Forelimb muscle (tissue), 1 donor: ENCODE measurements at regions not wholly inside any gene's neighbourhood (a gene's known extent, or its start where the extent isn't known, plus 50 kb on each side); places are given as distances from the start of the nearest gene placed in this dataset.
"Not testable (repeated sequence)": the region's sequence is repeated elsewhere in the genome, so short reads cannot be mapped to it uniquely, and the experiment has no call there.

ENCODE experiments used
- DNase-seq: peaks from one replicate; pipeline ENCODE4 v3.0.0-alpha.2; 2013; ENCODE audit warnings: low read depth

GRCh38 chr5:44756097-44756496 is 52.6 kb upstream of the MRPS30 start:
- not testable (repeated sequence) for DNase-seq

GRCh38 chr5:44747396-44747795 is 61.4 kb upstream of the MRPS30 start:
- no peak for DNase-seq

- DNase-seq, result no peak
These were observed 68.1 kb upstream of the MRPS30 start for GRCh38 chr5:44740660-44741059.

GRCh38 chr5:44729536-44729935 is 79.2 kb upstream of the MRPS30 start:
- DNase-seq, result no peak

- DNase-seq, result no peak
These were observed 81.6 kb upstream of the MRPS30 start for GRCh38 chr5:44727100-44727499.

GRCh38 chr5:44719856-44720255 is 88.9 kb upstream of the MRPS30 start:
- DNase-seq, result no peak

- DNase-seq, result no peak
These were observed 93.7 kb upstream of the MRPS30 start for GRCh38 chr5:44714871-44715561.

- no peak for DNase-seq
These were observed 95.3 kb upstream of the MRPS30 start for GRCh38 chr5:44713446-44713845.

- DNase-seq, result no peak
These were observed 96.8 kb upstream of the MRPS30 start for GRCh38 chr5:44711901-44712300.

- DNase-seq, result no peak
These were observed 100.1 kb upstream of the MRPS30 start for GRCh38 chr5:44708602-44709001.

GRCh38 chr5:44707721-44708120 is 101.0 kb upstream of the MRPS30 start:
- no peak for DNase-seq

GRCh38 chr5:44697025-44697424 is 111.7 kb upstream of the MRPS30 start:
- DNase-seq, result no peak

GRCh38 chr5:44695259-44695658 is 113.5 kb upstream of the MRPS30 start:
- DNase-seq, result no peak

GRCh38 chr5:44691802-44692201 is 116.9 kb upstream of the MRPS30 start:
- no peak for DNase-seq

- no peak for DNase-seq
These were observed 126.8 kb upstream of the MRPS30 start for GRCh38 chr5:44681906-44682305.

- DNase-seq, result no peak
These were observed 129.5 kb upstream of the MRPS30 start for GRCh38 chr5:44679214-44679613.

- no peak for DNase-seq
These were observed 133.5 kb upstream of the MRPS30 start for GRCh38 chr5:44675296-44675695.

- DNase-seq, result no peak
These were observed 134.3 kb upstream of the MRPS30 start for GRCh38 chr5:44674461-44674860.

- not testable (repeated sequence) for DNase-seq
These were observed 140.3 kb upstream of the MRPS30 start for GRCh38 chr5:44668471-44668870.

GRCh38 chr5:44665101-44665701 is 143.5 kb upstream of the MRPS30 start:
- DNase-seq, result no peak

- DNase-seq, result no peak
These were observed 144.0 kb upstream of the MRPS30 start for GRCh38 chr5:44664711-44665100.

GRCh38 chr5:44663991-44664710 is 144.6 kb upstream of the MRPS30 start:
- DNase-seq, result no peak

GRCh38 chr5:44661851-44662250 is 146.9 kb upstream of the MRPS30 start:
- no peak for DNase-seq
